H9 (cell line): ENCODE measurements at regions not wholly inside any gene's neighbourhood (a gene's known extent, or its start where the extent isn't known, plus 50 kb on each side); places are given as distances from the start of the nearest gene placed in this dataset.

Experiments
- DNase-seq: peaks from one replicate; pipeline ENCODE4 v3.0.0-alpha.2; 2017
- H2AFZ ChIP-seq: one replicate; pipeline ENCODE4 v1.6.1; 2013; ENCODE audit warnings: mild to moderate bottlenecking, low read length, control low read depth, moderate library complexity
- H2AK5ac ChIP-seq: 2 replicates; pipeline ENCODE4 v1.6.1; 2013; ENCODE audit warnings: low read length, control low read depth, mixed read lengths; ENCODE audit not compliant: insufficient read length
- H2BK120ac ChIP-seq: one replicate; pipeline ENCODE4 v1.6.1; 2013; ENCODE audit warnings: low read depth, mild to moderate bottlenecking, low read length, control low read depth, inconsistent platforms; ENCODE audit not compliant: poor library complexity, severe bottlenecking
- H2BK12ac ChIP-seq: 2 replicates; pipeline ENCODE4 v1.6.1; 2013; ENCODE audit warnings: low read length, control low read depth, mixed read lengths, low read depth; ENCODE audit not compliant: insufficient read length
- H2BK15ac ChIP-seq: 2 replicates; pipeline ENCODE4 v1.6.1; 2013; ENCODE audit warnings: low read depth, low read length, control low read depth
- H2BK20ac ChIP-seq: one replicate; pipeline ENCODE4 v1.6.1; 2013; ENCODE audit warnings: low read depth, mild to moderate bottlenecking, low read length, control low read depth, inconsistent platforms; ENCODE audit not compliant: poor library complexity, severe bottlenecking
- H2BK5ac ChIP-seq: 2 replicates; pipeline ENCODE4 v1.6.1; 2013; ENCODE audit warnings: low read length, control low read depth, mixed read lengths; ENCODE audit not compliant: insufficient read length
- H3K14ac ChIP-seq: 2 replicates; pipeline ENCODE4 v1.6.1; 2013; ENCODE audit warnings: low read length, control low read depth; ENCODE audit not compliant: insufficient read depth
- H3K18ac ChIP-seq: 2 replicates; pipeline ENCODE4 v1.6.1; 2013; ENCODE audit warnings: low read depth, mild to moderate bottlenecking, mixed read lengths, low read length, control low read depth; ENCODE audit not compliant: insufficient read length
- H3K23ac ChIP-seq: 2 replicates; pipeline ENCODE4 v1.6.1; 2013; ENCODE audit warnings: low read length, control low read depth, mixed read lengths, low read depth; ENCODE audit not compliant: insufficient read length
- H3K23me2 ChIP-seq: 2 replicates; pipeline ENCODE4 v1.6.1; 2013; ENCODE audit warnings: low read depth, mild to moderate bottlenecking, mixed read lengths, low read length, control low read depth; ENCODE audit not compliant: insufficient read length, poor library complexity, severe bottlenecking
- H3K27ac ChIP-seq: 2 replicates; pipeline ENCODE4 v1.5.1; 2013; ENCODE audit warnings: low read length, control low read depth, mixed read lengths, low read depth; ENCODE audit not compliant: insufficient read length
- H3K27me3 ChIP-seq: 2 replicates; pipeline ENCODE4 v1.6.1; 2013; ENCODE audit warnings: low read length, control low read depth, inconsistent platforms; ENCODE audit not compliant: insufficient read depth
- H3K4ac ChIP-seq: 2 replicates; pipeline ENCODE4 v1.6.1; 2013; ENCODE audit warnings: low read depth, mild to moderate bottlenecking, control low read depth, inconsistent platforms, low read length, moderate library complexity
- H3K4me1 ChIP-seq: 2 replicates; pipeline ENCODE4 v1.6.1; 2013; ENCODE audit warnings: low read length, control low read depth, inconsistent platforms; ENCODE audit not compliant: insufficient read depth
- H3K4me2 ChIP-seq: 2 replicates; pipeline ENCODE4 v1.6.1; 2013; ENCODE audit warnings: low read length, control low read depth, mixed read lengths; ENCODE audit not compliant: insufficient read length, insufficient read depth
- H3K56ac ChIP-seq: 2 replicates; pipeline ENCODE4 v1.6.1; 2013; ENCODE audit warnings: low read depth, mild to moderate bottlenecking, mixed read lengths, low read length, control low read depth; ENCODE audit not compliant: insufficient read length
- H3K79me1 ChIP-seq: 2 replicates; pipeline ENCODE4 v1.6.1; 2013; ENCODE audit warnings: low read depth, mild to moderate bottlenecking, moderate library complexity, low read length, control low read depth, inconsistent platforms; ENCODE audit not compliant: insufficient read depth, poor library complexity, severe bottlenecking
- H3K79me2 ChIP-seq: 2 replicates; pipeline ENCODE4 v1.6.1; 2013; ENCODE audit warnings: low read length, control low read depth, inconsistent platforms; ENCODE audit not compliant: insufficient read depth
- H3K9ac ChIP-seq: 2 replicates; pipeline ENCODE4 v1.6.1; 2013; ENCODE audit warnings: low read length, control low read depth, mixed read lengths; ENCODE audit not compliant: insufficient read length; ENCODE audit errors: extremely low read depth
- H3K9me3 ChIP-seq: one replicate; pipeline ENCODE4 v1.6.1; 2013; ENCODE audit warnings: low read depth, low read length, inconsistent platforms; ENCODE audit not compliant: control insufficient read depth
- H3T11ph ChIP-seq: one replicate; pipeline ENCODE4 v1.6.1; 2013; ENCODE audit warnings: mild to moderate bottlenecking, low read length, control low read depth, inconsistent platforms
- H4K20me1 ChIP-seq: one replicate; pipeline ENCODE4 v1.6.1; 2013; ENCODE audit not compliant: control insufficient read depth, insufficient read length, insufficient read depth
- H4K5ac ChIP-seq: 2 replicates; pipeline ENCODE4 v1.6.1; 2013; ENCODE audit warnings: low read depth, mild to moderate bottlenecking, mixed read lengths, low read length, control low read depth; ENCODE audit not compliant: insufficient read length
- H4K8ac ChIP-seq: replicated peaks from 2 replicates; pipeline ENCODE4 v1.6.1; 2013; ENCODE audit warnings: low read length, control low read depth, mixed read lengths, low read depth; ENCODE audit not compliant: insufficient read length
- H4K91ac ChIP-seq: 2 replicates; pipeline ENCODE4 v1.6.1; 2013; ENCODE audit warnings: low read depth, mild to moderate bottlenecking, moderate library complexity, mixed read lengths, low read length, control low read depth; ENCODE audit not compliant: insufficient read length
- H3K27ac Mint-ChIP-seq, 3 experiments: 2 replicates in 2 of 3; 3 replicates in 1 of 3; pipeline ENCODE4 v1.8.0; 2020 to 2021; ENCODE audit warnings: mixed read lengths in 3 of 3, mild to moderate bottlenecking in 1 of 3, moderate library complexity in 1 of 3
- H3K27me3 Mint-ChIP-seq: 2 replicates; pipeline ENCODE4 v1.8.0; 2021; ENCODE audit warnings: low read depth, mild to moderate bottlenecking, moderate library complexity, mixed read lengths
- H3K36me3 Mint-ChIP-seq, 3 experiments: 2 replicates in 2 of 3; 3 replicates in 1 of 3; pipeline ENCODE4 v1.8.0; 2020 to 2021; ENCODE audit warnings: low read depth in 3 of 3, mixed read lengths in 3 of 3; ENCODE audit not compliant: insufficient read depth in 1 of 3
- H3K4me1 Mint-ChIP-seq, 2 experiments: 2 replicates each; pipeline ENCODE4 v1.8.0; 2020; ENCODE audit warnings: mixed read lengths in 2 of 2
- H3K4me3 Mint-ChIP-seq, 2 experiments: 2 replicates in 1 of 2; 3 replicates in 1 of 2; pipeline ENCODE4 v1.8.0; 2020 to 2021; ENCODE audit warnings: mild to moderate bottlenecking in 2 of 2, mixed read lengths in 2 of 2, moderate library complexity in 1 of 2
- H3K9me3 Mint-ChIP-seq, 2 experiments: 2 replicates in 1 of 2; 3 replicates in 1 of 2; pipeline ENCODE4 v1.8.0; 2020; ENCODE audit warnings: mild to moderate bottlenecking in 2 of 2, mixed read lengths in 2 of 2, moderate library complexity in 1 of 2
- WGBS: extraction: QIAGEN DNeasy Blood & Tissue Kit; methylation state at CpG from one replicate; pipeline ENCODE4 v1.1.7; 2013; ENCODE audit warnings: missing lambda C conversion rate, low lambda C conversion rate, mixed read lengths; ENCODE audit not compliant: insufficient read length; ENCODE audit errors: extremely low coverage; 5-methylcytosine and 5-hydroxymethylcytosine counted together
- TF ChIP-seq, protein P1 (sequence below): fragments of 200-600 bp; sonication (generic); conservative IDR thresholded peaks from 3 replicates; pipeline ENCODE4 v1.8.0; 2021; ENCODE audit warnings: antibody characterized with exemption, mild to moderate bottlenecking

DNA sequence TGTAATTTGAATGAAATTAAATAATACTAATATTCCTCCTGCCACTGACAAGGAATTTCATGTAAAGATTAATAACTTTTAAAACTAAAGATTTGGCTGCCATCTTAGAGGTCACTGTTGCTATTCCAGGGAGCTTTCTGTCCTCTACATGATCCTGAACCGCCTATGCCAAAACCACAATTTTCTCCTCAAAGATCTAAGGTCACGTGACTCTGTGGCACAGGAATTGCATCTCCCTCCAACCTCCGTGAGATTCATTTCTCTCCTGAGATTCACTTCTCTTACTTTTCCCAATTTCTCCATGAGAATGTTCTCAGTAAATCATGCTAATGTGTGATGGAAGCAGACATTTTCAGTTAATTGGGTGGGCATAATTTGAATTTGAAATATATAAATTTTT is 379.6 kb upstream of the TSHZ2 start:
- Histone ChIP-seq H3K4me2 (no peak overlapping the region), H4K20me1 (no peaks in the 10 kb centered on the region), H2BK12ac (no peak overlapping the region), H3K23me2 (no peaks in the 10 kb centered on the region), H3K23ac (no peak overlapping the region), H3K27me3 (no peaks in the 10 kb centered on the region), H3K4ac (no peak overlapping the region), H2BK5ac (no peak overlapping the region), H3T11ph (no peak overlapping the region), H4K91ac (no peak overlapping the region), H3K18ac (no peak overlapping the region), H3K9me3 (no peaks in the 10 kb centered on the region), H3K27ac (no peak overlapping the region), H4K5ac (no peak overlapping the region), H3K4me1 (no peaks in the 10 kb centered on the region), H3K79me1 (no peaks in the 10 kb centered on the region), H3K9ac (no peak overlapping the region), H4K8ac (no peak overlapping the region), H2AK5ac (no peak overlapping the region), H3K56ac (no peak overlapping the region), H3K14ac (no peak overlapping the region), H2BK15ac (no peak overlapping the region), H2BK20ac (no peak overlapping the region), H2AFZ (no peak overlapping the region), H3K79me2 (no peaks in the 10 kb centered on the region), H2BK120ac (no peak overlapping the region)
- TF ChIP-seq, protein P1, sequence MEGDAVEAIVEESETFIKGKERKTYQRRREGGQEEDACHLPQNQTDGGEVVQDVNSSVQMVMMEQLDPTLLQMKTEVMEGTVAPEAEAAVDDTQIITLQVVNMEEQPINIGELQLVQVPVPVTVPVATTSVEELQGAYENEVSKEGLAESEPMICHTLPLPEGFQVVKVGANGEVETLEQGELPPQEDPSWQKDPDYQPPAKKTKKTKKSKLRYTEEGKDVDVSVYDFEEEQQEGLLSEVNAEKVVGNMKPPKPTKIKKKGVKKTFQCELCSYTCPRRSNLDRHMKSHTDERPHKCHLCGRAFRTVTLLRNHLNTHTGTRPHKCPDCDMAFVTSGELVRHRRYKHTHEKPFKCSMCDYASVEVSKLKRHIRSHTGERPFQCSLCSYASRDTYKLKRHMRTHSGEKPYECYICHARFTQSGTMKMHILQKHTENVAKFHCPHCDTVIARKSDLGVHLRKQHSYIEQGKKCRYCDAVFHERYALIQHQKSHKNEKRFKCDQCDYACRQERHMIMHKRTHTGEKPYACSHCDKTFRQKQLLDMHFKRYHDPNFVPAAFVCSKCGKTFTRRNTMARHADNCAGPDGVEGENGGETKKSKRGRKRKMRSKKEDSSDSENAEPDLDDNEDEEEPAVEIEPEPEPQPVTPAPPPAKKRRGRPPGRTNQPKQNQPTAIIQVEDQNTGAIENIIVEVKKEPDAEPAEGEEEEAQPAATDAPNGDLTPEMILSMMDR = no peak
- Mint-ChIP-seq H3K4me3 (no peak overlapping the region), H3K36me3 (no peaks in the 10 kb centered on the region), H3K4me1 (no peaks in the 10 kb centered on the region), H3K9me3 (no peaks in the 10 kb centered on the region), H3K27me3 (no peaks in the 10 kb centered on the region; the same call in 1 of the 2 replicates), H3K27ac (no peak overlapping the region)
- no CpG with 5 or more reads among the region's 3 CpGs for WGBS
- no peak for DNase-seq
